T-helper 9 cell (primary cell): ENCODE measurements at regions not wholly inside any gene's neighbourhood (a gene's known extent, or its start where the extent isn't known, plus 50 kb on each side); places are given as distances from the start of the nearest gene placed in this dataset.
"Not testable (repeated sequence)": the region's sequence is repeated elsewhere in the genome, so short reads cannot be mapped to it uniquely, and the experiment has no call there.

Source experiments
- DNase-seq: peaks from one replicate; pipeline ENCODE4 v3.0.0-alpha.2; 2020

- DNase-seq = no peak
These were observed 151.1 kb upstream of the SFSWAP start for GRCh38 chr12:131559517-131560516.

GRCh38 chr12:131561051-131561450 lies 149.8 kb upstream of the SFSWAP start:
- DNase-seq = no peak

- DNase-seq = no peak
These were observed 148.8 kb upstream of the SFSWAP start for GRCh38 chr12:131561891-131562684.

GRCh38 chr12:131564138-131564727 lies 146.7 kb upstream of the SFSWAP start:
- DNase-seq = not testable (repeated sequence)

- DNase-seq = no peak
These were observed 146.0 kb upstream of the SFSWAP start for GRCh38 chr12:131564845-131565244.

GRCh38 chr12:131565267-131566015 lies 145.4 kb upstream of the SFSWAP start:
- no peak for DNase-seq

- no peak for DNase-seq
These were observed 142.6 kb upstream of the SFSWAP start for GRCh38 chr12:131568336-131568735.

- DNase-seq = no peak
These were observed 140.3 kb upstream of the SFSWAP start for GRCh38 chr12:131570596-131570995.

- DNase-seq = no peak
These were observed 139.1 kb upstream of the SFSWAP start for GRCh38 chr12:131571827-131572226.

GRCh38 chr12:131572626-131573025 lies 138.3 kb upstream of the SFSWAP start:
- DNase-seq = no peak

- no peak for DNase-seq
These were observed 137.1 kb upstream of the SFSWAP start for GRCh38 chr12:131573631-131574394.

GRCh38 chr12:131574395-131574771 lies 136.5 kb upstream of the SFSWAP start:
- no peak for DNase-seq

- DNase-seq = no peak
These were observed 135.5 kb upstream of the SFSWAP start for GRCh38 chr12:131575371-131575770.

GRCh38 chr12:131576734-131577133 lies 134.2 kb upstream of the SFSWAP start:
- not testable (repeated sequence) for DNase-seq

- no peak for DNase-seq
These were observed 133.1 kb upstream of the SFSWAP start for GRCh38 chr12:131577766-131578165.

- no peak for DNase-seq
These were observed 131.9 kb upstream of the SFSWAP start for GRCh38 chr12:131578828-131579470.

GRCh38 chr12:131583090-131583712 lies 127.7 kb upstream of the SFSWAP start:
- DNase-seq = no peak

GRCh38 chr12:131586269-131586668 lies 124.6 kb upstream of the SFSWAP start:
- no peak for DNase-seq

- DNase-seq = no peak
These were observed 124.1 kb upstream of the SFSWAP start for GRCh38 chr12:131586761-131587160.

GRCh38 chr12:131587565-131587964 lies 123.3 kb upstream of the SFSWAP start:
- no peak for DNase-seq
